Effector CD4-positive, alpha-beta T cell (primary cell): ENCODE measurements at regions not wholly inside any gene's neighbourhood (a gene's known extent, or its start where the extent isn't known, plus 50 kb on each side); places are given as distances from the start of the nearest gene placed in this dataset.
A peak's percentile ranks its signal among the peaks of the same experiment; 100 is the strongest.

Experiments
- DNase-seq: peaks from one replicate; pipeline ENCODE4 v3.0.0-alpha.2; 2020

GRCh38 chr2:204012072-204012653, 75.6 kb downstream of the ICOS start:
- DNase-seq = no peak

- DNase-seq = no peak
These were observed 78.7 kb downstream of the ICOS start for GRCh38 chr2:204015118-204015843.

GRCh38 chr2:204018717-204019116, 82.2 kb downstream of the ICOS start:
- no peak for DNase-seq

- DNase-seq = no peak
These were observed 83.3 kb downstream of the ICOS start for GRCh38 chr2:204019572-204020501.

GRCh38 chr2:204021290-204022081, 84.9 kb downstream of the ICOS start:
- DNase-seq = no peak

GRCh38 chr2:204022550-204022949, 86.0 kb downstream of the ICOS start:
- DNase-seq = no peak

GRCh38 chr2:204023088-204023487, 86.5 kb downstream of the ICOS start:
- no peak for DNase-seq

- no peak for DNase-seq
These were observed 87.9 kb downstream of the ICOS start for GRCh38 chr2:204024503-204024902.

- no peak for DNase-seq
These were observed 88.4 kb downstream of the ICOS start for GRCh38 chr2:204024906-204025475.

- no peak for DNase-seq
These were observed 89.7 kb downstream of the ICOS start for GRCh38 chr2:204026294-204026693.

GRCh38 chr2:204027091-204027490, 90.5 kb downstream of the ICOS start:
- peak; percentile 16 for DNase-seq

GRCh38 chr2:204030322-204030721, 93.8 kb downstream of the ICOS start:
- no peak for DNase-seq

GRCh38 chr2:204031056-204031455, 94.5 kb downstream of the ICOS start:
- DNase-seq = no peak

GRCh38 chr2:204032301-204032700, 95.7 kb downstream of the ICOS start:
- DNase-seq = no peak

GRCh38 chr2:204033611-204034495, 97.3 kb downstream of the ICOS start:
- DNase-seq = no peak

GRCh38 chr2:204036706-204037105, 100.1 kb downstream of the ICOS start:
- no peak for DNase-seq

- no peak for DNase-seq
These were observed 100.7 kb downstream of the ICOS start for GRCh38 chr2:204037286-204037685.

- no peak for DNase-seq
These were observed 102.8 kb downstream of the ICOS start for GRCh38 chr2:204039298-204039838.

GRCh38 chr2:204040016-204040415, 103.5 kb downstream of the ICOS start:
- DNase-seq = no peak

GRCh38 chr2:204042401-204042800, 105.8 kb downstream of the ICOS start:
- no peak for DNase-seq

- no peak for DNase-seq
These were observed 109.6 kb downstream of the ICOS start for GRCh38 chr2:204046145-204046544.
